Osteoblast (primary cell): ENCODE measurements at regions not wholly inside any gene's neighbourhood (a gene's known extent, or its start where the extent isn't known, plus 50 kb on each side); places are given as distances from the start of the nearest gene placed in this dataset.

Source experiments
- DNase-seq: peaks from one replicate; pipeline ENCODE4 v3.0.0; 2011; ENCODE audit warnings: low spot score, mixed read lengths; ENCODE audit not compliant: insufficient read length; ENCODE audit errors: missing footprints
- H2AFZ ChIP-seq: 2 replicates; pipeline ENCODE4 v1.6.0; 2011; ENCODE audit warnings: mild to moderate bottlenecking, low read length
- H3K27ac ChIP-seq: 2 replicates; pipeline ENCODE4 v1.5.1; 2011; ENCODE audit warnings: mild to moderate bottlenecking, low read depth, low read length, moderate library complexity
- H3K27me3 ChIP-seq: 2 replicates; pipeline ENCODE4 v1.6.0; 2012; ENCODE audit warnings: mild to moderate bottlenecking, control low read depth, inconsistent platforms, low read length, moderate library complexity; ENCODE audit not compliant: insufficient read depth
- H3K36me3 ChIP-seq: 2 replicates; pipeline ENCODE4 v1.5.1; 2011; ENCODE audit warnings: mild to moderate bottlenecking, low read length, control low read depth, moderate library complexity; ENCODE audit not compliant: insufficient read depth
- H3K4me1 ChIP-seq: 2 replicates; pipeline ENCODE4 v1.5.1; 2011; ENCODE audit warnings: mild to moderate bottlenecking, low read length, control low read depth, moderate library complexity; ENCODE audit not compliant: insufficient read depth
- H3K4me2 ChIP-seq: 2 replicates; pipeline ENCODE4 v1.6.0; 2011; ENCODE audit warnings: mild to moderate bottlenecking, low read length; ENCODE audit not compliant: insufficient read depth
- H3K4me3 ChIP-seq: fragments of 200-600 bp; sonication (generic); 3 replicates; pipeline ENCODE4 v1.5.1; 2012; ENCODE audit warnings: mild to moderate bottlenecking, low read length, inconsistent platforms; ENCODE audit not compliant: insufficient read depth
- H3K79me2 ChIP-seq: 2 replicates; pipeline ENCODE4 v1.6.0; 2012; ENCODE audit warnings: mild to moderate bottlenecking, low read length, control low read depth, inconsistent platforms; ENCODE audit not compliant: insufficient read depth
- H3K9me3 ChIP-seq: 2 replicates; pipeline ENCODE4 v1.5.1; 2011; ENCODE audit warnings: low read depth, low read length, control low read depth
- H4K20me1 ChIP-seq: 2 replicates; pipeline ENCODE4 v1.6.0; 2012; ENCODE audit warnings: mild to moderate bottlenecking, low read length, control low read depth; ENCODE audit not compliant: insufficient read depth
- TF ChIP-seq, protein P1 (sequence below): IDR thresholded peaks from 2 replicates; pipeline ENCODE4 v1.5.1; 2011; ENCODE audit warnings: mild to moderate bottlenecking, low read depth, low read length, moderate library complexity; ENCODE audit errors: extremely low read depth

DNA sequence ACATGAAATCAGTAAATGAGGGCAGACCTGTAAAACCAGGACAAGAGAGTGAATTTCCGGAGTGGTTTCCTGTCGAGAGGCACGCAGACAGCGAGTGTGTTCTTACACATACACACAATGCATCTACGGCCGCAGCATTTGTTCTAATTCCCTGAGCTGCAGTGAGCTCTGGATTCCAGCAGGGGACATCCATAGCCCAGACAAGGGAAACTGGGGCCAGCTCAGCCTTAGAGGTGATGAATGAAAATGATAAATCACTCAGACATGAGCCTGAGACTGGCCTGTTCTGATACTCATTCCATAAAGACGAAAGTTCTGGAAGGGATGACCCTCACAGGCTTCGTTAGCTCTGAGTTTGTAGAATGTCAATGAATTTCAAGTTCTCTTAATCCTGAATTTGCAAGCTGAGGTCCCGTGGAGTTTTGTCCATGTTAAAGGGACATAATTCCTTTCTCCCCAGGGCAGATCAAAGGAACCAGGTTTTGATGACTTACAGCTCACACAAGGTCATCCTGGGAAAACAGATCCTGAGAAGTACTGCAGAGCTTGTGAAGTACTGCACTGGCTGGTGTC lies 207.9 kb upstream of the C1orf87 start:
- Histone ChIP-seq H3K79me2 (no peaks in the 10 kb centered on the region), H4K20me1 (no peaks in the 10 kb centered on the region), H3K4me1 (peaks cover 31% of the 10 kb centered on the region), H3K27me3 (no peaks in the 10 kb centered on the region), H3K4me3 (no peak overlapping the region), H3K36me3 (no peaks in the 10 kb centered on the region), H3K4me2 (peak overlapping the region; percentile 61), H3K27ac (no peak overlapping the region), H3K9me3 (no peaks in the 10 kb centered on the region), H2AFZ (peak overlapping the region; percentile 89)
- peak; percentile 86 for DNase-seq
- TF ChIP-seq, protein P1, sequence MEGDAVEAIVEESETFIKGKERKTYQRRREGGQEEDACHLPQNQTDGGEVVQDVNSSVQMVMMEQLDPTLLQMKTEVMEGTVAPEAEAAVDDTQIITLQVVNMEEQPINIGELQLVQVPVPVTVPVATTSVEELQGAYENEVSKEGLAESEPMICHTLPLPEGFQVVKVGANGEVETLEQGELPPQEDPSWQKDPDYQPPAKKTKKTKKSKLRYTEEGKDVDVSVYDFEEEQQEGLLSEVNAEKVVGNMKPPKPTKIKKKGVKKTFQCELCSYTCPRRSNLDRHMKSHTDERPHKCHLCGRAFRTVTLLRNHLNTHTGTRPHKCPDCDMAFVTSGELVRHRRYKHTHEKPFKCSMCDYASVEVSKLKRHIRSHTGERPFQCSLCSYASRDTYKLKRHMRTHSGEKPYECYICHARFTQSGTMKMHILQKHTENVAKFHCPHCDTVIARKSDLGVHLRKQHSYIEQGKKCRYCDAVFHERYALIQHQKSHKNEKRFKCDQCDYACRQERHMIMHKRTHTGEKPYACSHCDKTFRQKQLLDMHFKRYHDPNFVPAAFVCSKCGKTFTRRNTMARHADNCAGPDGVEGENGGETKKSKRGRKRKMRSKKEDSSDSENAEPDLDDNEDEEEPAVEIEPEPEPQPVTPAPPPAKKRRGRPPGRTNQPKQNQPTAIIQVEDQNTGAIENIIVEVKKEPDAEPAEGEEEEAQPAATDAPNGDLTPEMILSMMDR: peak; percentile 93

DNA sequence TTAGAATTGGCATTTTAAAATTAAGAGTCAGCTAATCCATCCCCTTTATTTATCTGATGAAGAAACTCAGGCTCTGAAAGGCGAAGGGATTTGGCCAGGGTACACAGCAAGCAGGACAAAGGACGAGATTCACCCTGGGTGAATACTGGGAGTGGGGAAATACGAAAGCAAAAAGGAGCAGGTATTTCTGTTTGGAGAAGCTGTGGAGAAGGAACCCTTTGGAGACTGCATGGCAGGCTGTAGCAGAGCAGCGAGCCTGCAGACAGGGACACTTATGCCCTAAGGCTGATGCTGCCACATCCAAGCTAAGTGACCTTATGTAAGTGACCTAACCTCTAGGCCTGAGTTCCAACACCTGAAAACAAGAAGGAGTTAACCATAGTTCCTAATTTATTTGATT lies 207.2 kb upstream of the C1orf87 start:
- H3K4me2 ChIP-seq: peak overlapping the region; percentile 61
- no peaks in the 10 kb centered on the region for H4K20me1 ChIP-seq
- H3K4me3 ChIP-seq: no peak overlapping the region
- no peaks in the 10 kb centered on the region for H3K36me3 ChIP-seq
- peak overlapping the region; percentile 89 for H2AFZ ChIP-seq
- no peak overlapping the region for H3K27ac ChIP-seq
- H3K9me3 ChIP-seq: no peaks in the 10 kb centered on the region
- DNase-seq: no peak
- no peaks in the 10 kb centered on the region for H3K27me3 ChIP-seq
- H3K4me1 ChIP-seq: peaks cover 31% of the 10 kb centered on the region
- no peaks in the 10 kb centered on the region for H3K79me2 ChIP-seq
- TF ChIP-seq, protein P1: no peak

DNA sequence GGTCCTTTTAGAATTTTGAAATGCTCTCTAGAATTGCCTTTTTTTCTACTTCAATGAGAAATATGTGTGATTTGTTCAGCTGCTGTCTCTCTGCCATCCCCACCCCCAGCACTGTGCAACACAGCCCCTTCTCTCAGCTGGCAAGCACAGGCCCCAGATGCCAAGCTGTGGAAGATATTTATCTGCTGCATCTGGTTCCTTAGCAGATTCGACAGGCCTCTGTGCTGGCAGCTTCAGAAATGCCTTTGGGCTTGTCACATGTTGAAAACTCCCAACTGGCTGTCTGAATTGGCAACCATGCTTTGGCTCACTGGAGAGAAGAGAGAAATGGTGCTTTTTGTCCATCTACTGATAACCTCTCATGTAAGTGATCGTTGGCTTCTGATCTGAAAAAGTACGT lies 206.7 kb upstream of the C1orf87 start:
- no peaks in the 10 kb centered on the region for H3K27me3 ChIP-seq
- H2AFZ ChIP-seq: peak overlapping the region; percentile 62
- no peaks in the 10 kb centered on the region for H3K36me3 ChIP-seq
- no peaks in the 10 kb centered on the region for H3K9me3 ChIP-seq
- DNase-seq: no peak
- no peaks in the 10 kb centered on the region for H3K79me2 ChIP-seq
- TF ChIP-seq, protein P1: no peak
- H4K20me1 ChIP-seq: no peaks in the 10 kb centered on the region
- H3K27ac ChIP-seq: no peak overlapping the region
- H3K4me1 ChIP-seq: peaks cover 31% of the 10 kb centered on the region
- H3K4me2 ChIP-seq: no peak overlapping the region
- H3K4me3 ChIP-seq: no peak overlapping the region

DNA sequence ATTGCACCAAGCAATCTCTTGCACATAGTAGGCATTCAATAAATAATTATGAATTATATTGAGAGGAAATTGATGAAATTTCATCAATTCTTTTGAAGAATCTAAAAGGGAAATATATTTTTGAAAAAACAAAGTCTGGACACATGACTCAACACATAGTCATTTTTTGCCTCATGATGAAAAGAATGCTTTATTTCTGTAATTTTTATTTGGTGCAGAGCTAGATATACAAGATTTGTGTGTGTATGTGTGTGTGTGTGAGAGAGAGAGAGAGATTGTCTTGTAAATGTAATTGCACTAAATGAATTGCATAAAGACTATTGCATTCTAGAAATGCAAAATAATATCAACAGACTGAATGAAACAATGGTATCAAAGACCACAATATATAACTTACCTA lies 206.2 kb upstream of the C1orf87 start:
- H3K27ac ChIP-seq: no peak overlapping the region

More for the DNA sequence above, 206.2 kb upstream of the C1orf87 start:
- H4K20me1 ChIP-seq: no peaks in the 10 kb centered on the region
- H3K9me3 ChIP-seq: no peaks in the 10 kb centered on the region
- H3K4me1 ChIP-seq: peaks cover 31% of the 10 kb centered on the region
- no peaks in the 10 kb centered on the region for H3K27me3 ChIP-seq
- H3K36me3 ChIP-seq: no peaks in the 10 kb centered on the region
- no peak overlapping the region for H3K4me3 ChIP-seq
- no peaks in the 10 kb centered on the region for H3K79me2 ChIP-seq
- no peak overlapping the region for H2AFZ ChIP-seq
- TF ChIP-seq, protein P1: no peak
- DNase-seq: peak; percentile 56
- H3K4me2 ChIP-seq: no peak overlapping the region
